Large intestine (tissue), 3 donors: ENCODE measurements at regions not wholly inside any gene's neighbourhood (a gene's known extent, or its start where the extent isn't known, plus 50 kb on each side); places are given as distances from the start of the nearest gene placed in this dataset.
"Not testable (repeated sequence)": the region's sequence is repeated elsewhere in the genome, so short reads cannot be mapped to it uniquely, and the experiment has no call there.

ENCODE experiments used
- DNase-seq, 2 donors: peaks; one replicate each; pipeline versions ENCODE4 v3.0.0 to v3.0.0-alpha.2; 2013
- H3K27ac ChIP-seq: one replicate; pipeline ENCODE4 v1.5.1; 2013; ENCODE audit warnings: low read length
- H3K27me3 ChIP-seq: 2 replicates; pipeline ENCODE4 v1.6.1; 2013; ENCODE audit warnings: low read length; ENCODE audit not compliant: control insufficient read depth, insufficient read depth
- H3K36me3 ChIP-seq: 2 replicates; pipeline ENCODE4 v1.6.1; 2013; ENCODE audit warnings: low read length; ENCODE audit not compliant: control insufficient read depth, insufficient read depth
- H3K4me1 ChIP-seq: one replicate; pipeline ENCODE4 v1.6.1; 2013; ENCODE audit warnings: low read length; ENCODE audit not compliant: control insufficient read depth, insufficient read depth
- H3K4me3 ChIP-seq: one replicate; pipeline ENCODE4 v1.5.1; 2013; ENCODE audit warnings: low read length
- H3K9me3 ChIP-seq: one replicate; pipeline ENCODE4 v1.6.1; 2013; ENCODE audit warnings: mild to moderate bottlenecking, low read depth, low read length, moderate library complexity; ENCODE audit not compliant: control insufficient read depth
- WGBS: methylation state at CpG from one replicate; pipeline ENCODE4 v1.1.5; 2013; ENCODE audit warnings: low lambda C conversion rate; ENCODE audit not compliant: insufficient coverage; 5-methylcytosine and 5-hydroxymethylcytosine counted together

DNA sequence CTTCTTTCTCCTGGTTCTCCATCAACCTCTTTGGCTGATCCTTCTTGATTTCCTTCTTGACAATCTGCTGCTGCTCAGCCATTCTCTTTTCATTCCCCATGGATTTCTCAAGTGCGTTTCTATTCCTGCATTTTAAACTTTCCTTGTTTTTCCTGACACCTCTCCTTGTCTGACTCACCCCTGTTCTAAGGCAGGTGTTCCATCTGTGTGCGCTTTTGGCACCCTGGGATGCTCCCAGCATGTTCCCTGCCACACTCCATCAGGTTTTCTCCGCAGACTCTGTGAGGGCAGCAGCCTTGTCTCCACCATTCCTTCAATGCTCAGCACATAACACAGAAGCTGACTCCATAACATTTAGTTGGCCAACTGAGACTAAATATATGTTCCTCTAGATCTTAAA lies 1618.2 kb downstream of the SPATA31A7 start:
- not testable (repeated sequence) for H3K27me3 ChIP-seq

DNA sequence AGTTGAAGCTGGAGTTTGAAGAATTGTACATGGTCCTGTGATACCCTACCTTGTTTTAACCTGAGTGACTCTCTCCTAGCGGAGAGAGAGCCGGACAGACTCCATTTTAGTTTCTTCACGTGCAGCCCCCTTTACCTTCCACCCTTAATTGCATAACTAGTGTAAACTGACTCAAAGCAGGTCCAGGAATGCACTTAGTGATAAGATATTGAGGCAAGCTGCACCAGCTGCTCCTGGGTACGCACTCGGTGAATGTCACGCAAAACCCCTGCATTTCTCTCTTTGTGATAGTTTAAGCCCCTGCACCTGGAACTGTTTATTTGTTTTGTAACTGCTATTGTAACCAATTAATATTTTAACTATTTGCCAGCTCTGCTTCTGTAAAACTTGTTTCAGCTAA lies 1620.5 kb downstream of the SPATA31A7 start:
- H3K27ac ChIP-seq, H3K9me3 ChIP-seq, H3K4me3 ChIP-seq, H3K36me3 ChIP-seq, H3K4me1 ChIP-seq, H3K27me3 ChIP-seq, DNase-seq: not testable (repeated sequence)
- no CpG with 5 or more reads among the region's 6 CpGs for WGBS

More for the DNA sequence above, 1618.2 kb downstream of the SPATA31A7 start:
- not testable (repeated sequence) for H3K4me1 ChIP-seq, DNase-seq, H3K27ac ChIP-seq, H3K9me3 ChIP-seq, H3K4me3 ChIP-seq, H3K36me3 ChIP-seq
- 90% methylated on average over 2 of the region's 3 CpGs for WGBS

- WGBS: no CpG with 5 or more reads among the region's 5 CpGs
- not testable (repeated sequence) for H3K36me3 ChIP-seq, H3K4me1 ChIP-seq
These were observed 1621.0 kb downstream of the SPATA31A7 start for GRCh38 chr9:62810811-62811315.

GRCh38 chr9:62815436-62815835 lies 1625.6 kb downstream of the SPATA31A7 start:
- H3K4me1 ChIP-seq, H3K36me3 ChIP-seq, H3K9me3 ChIP-seq, H3K27me3 ChIP-seq, H3K27ac ChIP-seq, DNase-seq, H3K4me3 ChIP-seq: not testable (repeated sequence)
- WGBS: no CpG with 5 or more reads among the region's 1 CpG

More at GRCh38 chr9:62810811-62811315, 1621.0 kb downstream of the SPATA31A7 start:
- DNase-seq, H3K27me3 ChIP-seq, H3K9me3 ChIP-seq, H3K27ac ChIP-seq, H3K4me3 ChIP-seq: not testable (repeated sequence)

DNA sequence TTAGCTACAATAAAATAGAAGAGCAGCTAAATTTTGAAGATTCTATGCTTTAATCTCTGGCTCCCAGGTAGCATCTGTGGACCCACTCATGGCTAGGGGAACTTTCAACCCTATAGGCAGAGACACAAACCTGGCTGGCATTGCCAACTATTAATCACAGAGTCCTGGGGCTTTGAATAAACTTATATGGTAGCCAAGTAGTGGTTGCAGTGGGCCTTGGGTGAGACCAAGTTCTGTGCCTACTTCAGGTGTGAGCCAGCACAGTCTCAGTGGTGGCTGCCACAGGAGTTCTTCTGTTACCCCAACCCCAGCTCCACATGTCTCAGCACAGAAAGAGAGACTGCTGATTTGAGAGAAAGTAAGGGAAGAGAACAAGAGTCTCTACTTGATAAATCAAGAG lies 1626.5 kb downstream of the SPATA31A7 start:
- H3K27me3 ChIP-seq, H3K36me3 ChIP-seq, DNase-seq, H3K9me3 ChIP-seq, H3K27ac ChIP-seq, H3K4me3 ChIP-seq, H3K4me1 ChIP-seq: not testable (repeated sequence)

GRCh38 chr9:62817214-62817613 lies 1627.4 kb downstream of the SPATA31A7 start:
- H3K9me3 ChIP-seq, H3K4me1 ChIP-seq, H3K36me3 ChIP-seq, H3K27me3 ChIP-seq, H3K27ac ChIP-seq, H3K4me3 ChIP-seq, DNase-seq: not testable (repeated sequence)
- 100% methylated on average over 1 of the region's 3 CpGs for WGBS

GRCh38 chr9:62822185-62822584 lies 1632.3 kb downstream of the SPATA31A7 start:
- H3K27me3 ChIP-seq, H3K9me3 ChIP-seq, H3K4me1 ChIP-seq, H3K27ac ChIP-seq, H3K4me3 ChIP-seq, H3K36me3 ChIP-seq, DNase-seq: not testable (repeated sequence)
- WGBS: 59% methylated on average over 3 of the region's 3 CpGs

- H3K27ac ChIP-seq, H3K4me3 ChIP-seq, H3K4me1 ChIP-seq, H3K27me3 ChIP-seq, H3K36me3 ChIP-seq, H3K9me3 ChIP-seq, DNase-seq: not testable (repeated sequence)
- WGBS: no CpG with 5 or more reads among the region's 2 CpGs
These were observed 1638.4 kb downstream of the SPATA31A7 start for GRCh38 chr9:62827957-62828907.

DNA sequence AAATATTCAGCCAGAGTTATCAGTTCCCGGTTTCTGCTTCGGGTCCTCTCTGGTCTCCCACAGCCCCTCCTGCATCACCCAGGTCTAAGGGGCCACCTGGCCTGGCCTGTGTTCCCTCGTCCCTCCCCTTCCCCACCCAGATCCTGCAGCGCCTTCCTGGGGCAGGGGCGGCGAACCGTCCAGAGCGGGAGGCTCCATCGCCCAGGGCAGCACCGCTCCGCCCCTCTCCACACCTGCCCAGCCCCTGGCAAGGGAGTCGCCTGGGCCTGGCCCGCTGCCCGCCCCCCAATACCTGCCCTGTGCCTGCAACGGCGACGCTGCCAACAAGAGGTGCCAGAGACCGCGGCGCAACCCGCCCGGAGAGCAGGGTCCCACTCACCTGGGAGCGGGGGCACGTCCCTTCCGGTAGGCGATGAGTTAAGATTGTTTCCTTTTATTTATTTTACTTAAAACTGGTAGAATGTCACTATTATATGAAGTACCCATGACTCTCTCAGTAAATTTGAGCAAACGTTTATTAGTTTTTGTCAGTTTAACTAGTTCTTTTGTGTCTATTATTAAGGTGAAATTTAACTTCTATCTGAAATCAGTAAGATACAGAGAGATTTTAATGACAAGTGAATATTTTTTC lies 1641.1 kb downstream of the SPATA31A7 start:
- H3K36me3 ChIP-seq, DNase-seq, H3K4me3 ChIP-seq, H3K27ac ChIP-seq, H3K4me1 ChIP-seq, H3K9me3 ChIP-seq: not testable (repeated sequence)
- peaks cover 12% of the 10 kb centered on the region for H3K27me3 ChIP-seq
- WGBS: no CpG with 5 or more reads among the region's 27 CpGs

DNA sequence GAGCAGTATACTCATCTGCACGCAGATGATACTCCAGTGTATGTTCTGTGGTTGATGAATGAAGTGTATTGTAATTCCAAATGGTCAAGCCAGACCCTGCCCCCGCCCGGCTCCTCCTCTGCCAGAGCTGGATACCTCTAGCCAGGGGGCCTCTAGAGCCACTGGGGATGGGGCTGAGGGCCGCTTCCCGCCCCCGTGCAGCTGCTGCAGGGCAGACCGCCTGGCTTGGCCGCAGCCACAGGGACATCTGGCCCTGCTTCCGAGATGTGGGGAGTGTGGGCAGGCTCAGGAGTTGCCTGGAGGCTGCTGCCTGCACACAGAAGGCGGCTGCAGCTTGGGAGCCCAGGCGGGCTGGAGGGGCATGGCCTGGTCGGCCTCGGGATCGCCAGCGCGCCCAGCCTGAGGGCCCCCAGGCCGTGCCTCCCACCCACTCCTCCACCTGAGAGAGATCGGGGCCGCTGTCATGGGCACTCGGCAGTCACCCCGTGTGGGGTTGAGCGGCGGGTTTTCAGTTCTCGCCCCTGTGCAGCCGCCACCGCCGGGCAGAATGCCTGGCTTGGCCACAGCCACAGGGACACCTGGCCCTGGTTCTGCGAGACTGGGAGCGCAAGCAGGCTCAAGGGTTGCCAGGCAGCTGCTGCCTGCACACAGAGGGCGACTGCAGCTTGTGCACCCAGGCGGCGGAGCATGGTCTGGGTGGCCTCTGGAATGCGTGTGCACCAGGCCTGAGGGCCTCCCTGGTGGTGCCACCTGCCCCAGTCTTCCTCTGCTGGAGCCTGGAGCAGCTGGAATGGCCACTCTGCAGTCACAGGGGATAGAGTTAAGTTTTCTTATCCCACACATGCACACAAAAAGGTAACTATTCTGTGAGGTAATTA lies 1643.7 kb downstream of the SPATA31A7 start:
- not testable (repeated sequence) for H3K27ac ChIP-seq, H3K36me3 ChIP-seq, DNase-seq, H3K4me3 ChIP-seq, H3K9me3 ChIP-seq, H3K4me1 ChIP-seq
- peaks cover 24% of the 10 kb centered on the region for H3K27me3 ChIP-seq
- WGBS: no CpG with 5 or more reads among the region's 33 CpGs
